HCT116 (cell line): ENCODE measurements at regions not wholly inside any gene's neighbourhood (a gene's known extent, or its start where the extent isn't known, plus 50 kb on each side); places are given as distances from the start of the nearest gene placed in this dataset.
"Not testable (repeated sequence)": the region's sequence is repeated elsewhere in the genome, so short reads cannot be mapped to it uniquely, and the experiment has no call there.

Experiments
- ATAC-seq: fragments of 200-7000 bp; cut with Tn5 transposase; 2 replicates; pipeline ENCODE4 v1.9.1; 2020; ENCODE audit warnings: mild to moderate bottlenecking, moderate library complexity
- BruUV-seq: library from RNA; stranded (reverse); fragments of 400-500 nt; replicated peaks from 2 replicates; lab custom pipeline; 2021; lab: Mats Ljungman, UMichigan
- CTCF ChIA-PET: fragments of 300-600 bp; sonication (Branson Sonifier 250); formaldehyde crosslinking; loops from one replicate; lab custom pipeline; 2021; ENCODE audit warnings: antibody characterized with exemption; lab: Charles Lee
- POLR2A ChIA-PET: fragments of 300-600, 350-600 bp; sonication (Branson Sonifier 250); formaldehyde crosslinking; loops from one replicate; lab custom pipeline; 2021; ENCODE audit warnings: antibody characterized with exemption; lab: Charles Lee
- RAD21 ChIA-PET, 2 experiments: fragments of 300-600 bp; sonication (Branson Sonifier 250); formaldehyde crosslinking; loops; one replicate each; lab custom pipeline; 2023; ENCODE audit warnings: low total read pairs in 2 of 2; ENCODE audit not compliant: uncharacterized antibody in 2 of 2, unreplicated experiment in 2 of 2, low non-redundant PET in 1 of 2; lab: Charles Lee
- DNase-seq: peaks from one replicate; pipeline ENCODE4 v3.0.0-alpha.2; 2010; ENCODE audit warnings: low read depth, low spot score
- H2AFZ ChIP-seq: fragments of 200-600 bp; shearing (Covaris generic), sonication (generic); 2 replicates; pipeline ENCODE4 v1.6.1; 2017; ENCODE audit warnings: low read depth, mixed run types, mixed read lengths, antibody characterized with exemption, low read length; ENCODE audit not compliant: poor library complexity, severe bottlenecking
- H3K27ac ChIP-seq: 2 replicates; pipeline ENCODE4 v1.5.1; 2012; ENCODE audit warnings: low read depth, low read length
- H3K27me3 ChIP-seq: fragments of 200-600 bp; sonication (generic); 2 replicates; pipeline ENCODE4 v1.6.1; 2016; ENCODE audit warnings: mixed run types, low read length, mixed read lengths; ENCODE audit not compliant: insufficient read depth
- H3K36me3 ChIP-seq, 2 experiments: fragments of 200-500 bp in 1 of 2; fragments of 200-600 bp in 1 of 2; sonication (Bioruptor generic) in 1 of 2; sonication (generic) in 1 of 2; 2 replicates each; pipeline versions ENCODE4 v1.5.1 to v1.6.1; 2014 to 2016; ENCODE audit warnings: low read length in 2 of 2, inconsistent platforms in 1 of 2, mixed read lengths in 1 of 2, mixed run types in 1 of 2; ENCODE audit not compliant: insufficient read depth in 2 of 2, control insufficient read depth in 1 of 2
- H3K4me1 ChIP-seq, 2 experiments: fragments of 200-600 bp in 1 of 2; sonication (generic) in 1 of 2; 2 replicates each; pipeline versions ENCODE4 v1.5.1 to v1.6.1; 2012 to 2017; ENCODE audit warnings: low read length in 2 of 2, inconsistent platforms in 1 of 2, mild to moderate bottlenecking in 1 of 2, mixed read lengths in 1 of 2, mixed run types in 1 of 2, moderate library complexity in 1 of 2; ENCODE audit not compliant: insufficient read depth in 2 of 2, control insufficient read depth in 1 of 2
- H3K4me2 ChIP-seq: fragments of 200-600 bp; sonication (generic); 2 replicates; pipeline ENCODE4 v1.6.1; 2017; ENCODE audit warnings: mixed run types, low read length, mixed read lengths
- H3K4me3 ChIP-seq, 2 experiments: fragments of 200-600 bp in 1 of 2; sonication (generic) in 1 of 2; replicated peaks in 1 of 2; 2 replicates each; pipeline ENCODE4 v1.5.1; 2011 to 2016; ENCODE audit warnings: low read length in 2 of 2, control low read depth in 1 of 2, low read depth in 1 of 2, mild to moderate bottlenecking in 1 of 2, mixed read lengths in 1 of 2, mixed run types in 1 of 2
- H3K79me2 ChIP-seq: fragments of 200-600 bp; sonication (generic); 2 replicates; pipeline ENCODE4 v1.6.1; 2017; ENCODE audit warnings: mild to moderate bottlenecking, mixed run types, low read length, moderate library complexity, mixed read lengths; ENCODE audit not compliant: insufficient read depth
- H3K9ac ChIP-seq: fragments of 200-600 bp; sonication (generic); 2 replicates; pipeline ENCODE4 v1.6.1; 2016; ENCODE audit warnings: low read length, mixed read lengths
- H3K9me2 ChIP-seq: fragments of 200-600 bp; sonication (generic), shearing (Covaris generic); 2 replicates; pipeline ENCODE4 v1.6.1; 2017; ENCODE audit warnings: mixed run types, mild to moderate bottlenecking, moderate library complexity; ENCODE audit not compliant: insufficient read depth
- H3K9me3 ChIP-seq, 2 experiments: fragments of 200-500 bp in 1 of 2; fragments of 200-600 bp in 1 of 2; sonication (Bioruptor generic) in 1 of 2; sonication (generic) in 1 of 2; 2 replicates each; pipeline ENCODE4 v1.6.1; 2014 to 2017; ENCODE audit warnings: low read length in 2 of 2, mixed read lengths in 2 of 2, inconsistent platforms in 1 of 2, low read depth in 1 of 2, mild to moderate bottlenecking in 1 of 2, mixed run types in 1 of 2, moderate library complexity in 1 of 2; ENCODE audit not compliant: control insufficient read depth in 1 of 2, insufficient read depth in 1 of 2
- H4K20me1 ChIP-seq: fragments of 200-600 bp; sonication (generic), shearing (Covaris generic); 2 replicates; pipeline ENCODE4 v1.6.1; 2017; ENCODE audit warnings: mixed run types, mild to moderate bottlenecking, moderate library complexity; ENCODE audit not compliant: insufficient read depth
- CBX3 ChIP-seq: IDR thresholded peaks from 2 replicates; pipeline ENCODE4 v1.6.1; 2012; ENCODE audit warnings: low read depth
- CEBPB ChIP-seq: IDR thresholded peaks from 2 replicates; pipeline ENCODE4 v1.6.1; 2012; ENCODE audit warnings: low read depth
- EGR1 ChIP-seq: IDR thresholded peaks from 2 replicates; pipeline ENCODE4 v1.6.1; 2012; ENCODE audit warnings: low read depth
- ELF1 ChIP-seq: IDR thresholded peaks from 2 replicates; pipeline ENCODE4 v1.6.1; 2012; ENCODE audit warnings: low read depth, borderline replicate concordance
- EZH2 ChIP-seq: fragments of 200-600 bp; sonication (generic); IDR thresholded peaks from 2 replicates; pipeline ENCODE4 v1.6.1; 2017; ENCODE audit warnings: antibody characterized with exemption, mixed run types
- EZH2phosphoT487 ChIP-seq: fragments of 200-600 bp; IDR thresholded peaks from 2 replicates; pipeline ENCODE4 v1.6.1; 2018; ENCODE audit warnings: antibody characterized with exemption, borderline replicate concordance
- FOSL1 ChIP-seq: IDR thresholded peaks from 2 replicates; pipeline ENCODE4 v1.6.1; 2012; ENCODE audit warnings: low read depth
- POLR2A ChIP-seq: IDR thresholded peaks from 2 replicates; pipeline ENCODE4 v1.7.0; 2011; ENCODE audit warnings: borderline replicate concordance; ENCODE audit not compliant: insufficient read depth, insufficient read length; ENCODE audit errors: extremely low read depth
- POLR2AphosphoS5 ChIP-seq: IDR thresholded peaks from 2 replicates; pipeline ENCODE4 v1.6.1; 2011; ENCODE audit warnings: mild to moderate bottlenecking, low read depth, low read length, moderate library complexity
- SP1 ChIP-seq: IDR thresholded peaks from 2 replicates; pipeline ENCODE4 v1.6.1; 2012; ENCODE audit warnings: low read depth
- SRF ChIP-seq: IDR thresholded peaks from 2 replicates; pipeline ENCODE4 v1.6.1; 2012; ENCODE audit warnings: low read depth
- TCF7L2 ChIP-seq: IDR thresholded peaks from 2 replicates; pipeline ENCODE4 v1.7.0; 2011; ENCODE audit warnings: borderline replicate concordance, inconsistent platforms; ENCODE audit not compliant: insufficient read depth, insufficient read length; ENCODE audit errors: extremely low read depth
- YY1 ChIP-seq: IDR thresholded peaks from 2 replicates; pipeline ENCODE4 v1.6.1; 2011; ENCODE audit warnings: low read length, low read depth, moderate library complexity, mild to moderate bottlenecking; ENCODE audit not compliant: insufficient replicate concordance; ENCODE audit errors: extremely low read depth
- ZNF274 ChIP-seq: fragments of 200-500 bp; sonication (Bioruptor generic); IDR thresholded peaks from 2 replicates; pipeline ENCODE4 v1.6.1; 2014; ENCODE audit warnings: mild to moderate bottlenecking, low read depth, low read length, inconsistent platforms
- intact Hi-C: fragments of 100-400 bp; cut with micrococcal nuclease; formaldehyde crosslinking; loops from 2 replicates; pipeline ENCODE4 v1.10.0; 2022
- TF ChIP-seq, protein P1 (sequence below): IDR thresholded peaks from 2 replicates; pipeline ENCODE4 v1.6.1; 2012; ENCODE audit warnings: low read depth
- TF ChIP-seq, protein P2 (sequence below): IDR thresholded peaks from 2 replicates; pipeline ENCODE4 v1.6.1; 2012

GRCh38 chr21:38640355-38640742 is 142.1 kb upstream of the ERG start:
- RAD21 ChIA-PET, result not testable (repeated sequence)

DNA sequence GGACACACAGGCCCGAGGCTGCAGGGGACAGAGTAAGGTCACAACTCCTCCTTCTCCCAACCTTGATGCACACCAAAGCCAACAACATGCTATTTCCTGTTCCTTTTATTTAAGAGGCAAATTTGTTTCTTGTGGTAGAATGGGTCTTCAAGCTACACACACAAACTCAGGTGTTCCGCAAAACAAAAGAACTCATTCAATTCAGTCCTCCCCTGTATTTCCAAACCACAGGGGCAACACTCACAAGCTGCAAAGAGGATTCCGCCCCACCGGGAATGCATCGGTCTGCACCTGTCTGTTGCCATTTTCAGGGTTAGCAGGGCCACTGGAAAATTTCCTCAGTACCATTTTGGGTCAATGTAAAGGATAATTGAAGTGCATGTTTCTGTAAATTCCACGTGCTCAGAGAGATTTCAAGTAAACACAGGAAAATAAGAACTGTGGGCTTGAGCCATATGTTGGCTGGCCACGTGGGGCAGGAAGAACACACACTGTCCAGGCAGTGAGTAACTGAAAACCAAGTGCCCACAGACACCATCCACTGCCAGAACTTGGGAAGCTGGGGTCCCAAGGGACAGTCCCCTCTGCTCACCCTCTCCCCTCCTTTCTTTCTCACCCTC is 145.2 kb upstream of the ERG start:
- TF ChIP-seq EGR1 (no peak), YY1 (no peak), POLR2A (no peak), SRF (no peak), SP1 (no peak), EZH2phosphoT487 (no peak), FOSL1 (no peak), EZH2 (no peak), TCF7L2 (no peak), ELF1 (no peak), CEBPB (no peak), ZNF274 (no peak), CBX3 (no peak), POLR2AphosphoS5 (no peak)
- TF ChIP-seq, protein P1, sequence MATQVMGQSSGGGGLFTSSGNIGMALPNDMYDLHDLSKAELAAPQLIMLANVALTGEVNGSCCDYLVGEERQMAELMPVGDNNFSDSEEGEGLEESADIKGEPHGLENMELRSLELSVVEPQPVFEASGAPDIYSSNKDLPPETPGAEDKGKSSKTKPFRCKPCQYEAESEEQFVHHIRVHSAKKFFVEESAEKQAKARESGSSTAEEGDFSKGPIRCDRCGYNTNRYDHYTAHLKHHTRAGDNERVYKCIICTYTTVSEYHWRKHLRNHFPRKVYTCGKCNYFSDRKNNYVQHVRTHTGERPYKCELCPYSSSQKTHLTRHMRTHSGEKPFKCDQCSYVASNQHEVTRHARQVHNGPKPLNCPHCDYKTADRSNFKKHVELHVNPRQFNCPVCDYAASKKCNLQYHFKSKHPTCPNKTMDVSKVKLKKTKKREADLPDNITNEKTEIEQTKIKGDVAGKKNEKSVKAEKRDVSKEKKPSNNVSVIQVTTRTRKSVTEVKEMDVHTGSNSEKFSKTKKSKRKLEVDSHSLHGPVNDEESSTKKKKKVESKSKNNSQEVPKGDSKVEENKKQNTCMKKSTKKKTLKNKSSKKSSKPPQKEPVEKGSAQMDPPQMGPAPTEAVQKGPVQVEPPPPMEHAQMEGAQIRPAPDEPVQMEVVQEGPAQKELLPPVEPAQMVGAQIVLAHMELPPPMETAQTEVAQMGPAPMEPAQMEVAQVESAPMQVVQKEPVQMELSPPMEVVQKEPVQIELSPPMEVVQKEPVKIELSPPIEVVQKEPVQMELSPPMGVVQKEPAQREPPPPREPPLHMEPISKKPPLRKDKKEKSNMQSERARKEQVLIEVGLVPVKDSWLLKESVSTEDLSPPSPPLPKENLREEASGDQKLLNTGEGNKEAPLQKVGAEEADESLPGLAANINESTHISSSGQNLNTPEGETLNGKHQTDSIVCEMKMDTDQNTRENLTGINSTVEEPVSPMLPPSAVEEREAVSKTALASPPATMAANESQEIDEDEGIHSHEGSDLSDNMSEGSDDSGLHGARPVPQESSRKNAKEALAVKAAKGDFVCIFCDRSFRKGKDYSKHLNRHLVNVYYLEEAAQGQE, result no peak
- TF ChIP-seq, protein P2, sequence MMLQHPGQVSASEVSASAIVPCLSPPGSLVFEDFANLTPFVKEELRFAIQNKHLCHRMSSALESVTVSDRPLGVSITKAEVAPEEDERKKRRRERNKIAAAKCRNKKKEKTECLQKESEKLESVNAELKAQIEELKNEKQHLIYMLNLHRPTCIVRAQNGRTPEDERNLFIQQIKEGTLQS, result no peak
- ChIA-PET CTCF (no interaction called here), RAD21 (no interaction called here), POLR2A (no interaction called here)
- Histone ChIP-seq H3K9ac (no peak overlapping the region), H3K4me3 (no peak overlapping the region), H3K27ac (no peak overlapping the region), H2AFZ (no peak overlapping the region), H4K20me1 (no peaks in the 10 kb centered on the region), H3K9me2 (no peaks in the 10 kb centered on the region), H3K9me3 (no peaks in the 10 kb centered on the region), H3K36me3 (no peaks in the 10 kb centered on the region), H3K79me2 (no peaks in the 10 kb centered on the region), H3K27me3 (peaks cover 19% of the 10 kb centered on the region), H3K4me1 (no peaks in the 10 kb centered on the region), H3K4me2 (no peak overlapping the region)
- intact Hi-C loops, result no loop called here
- no peak for ATAC-seq
- no TSS peak for BruUV-seq
- DNase-seq, result no peak

More at GRCh38 chr21:38640355-38640742, 142.1 kb upstream of the ERG start:
- POLR2A ChIA-PET, H3K4me2 ChIP-seq, H3K9ac ChIP-seq, H3K79me2 ChIP-seq, H3K27ac ChIP-seq, H3K4me1 ChIP-seq, H3K27me3 ChIP-seq, H3K4me3 ChIP-seq, ATAC-seq, BruUV-seq, CTCF ChIA-PET, DNase-seq, H2AFZ ChIP-seq, H3K36me3 ChIP-seq, H3K9me3 ChIP-seq, H3K9me2 ChIP-seq, H4K20me1 ChIP-seq, intact Hi-C loops: not testable (repeated sequence)
